ENCODE measurements at regions not wholly inside any gene's neighbourhood (a gene's known extent, or its start where the extent isn't known, plus 50 kb on each side); places are given as distances from the start of the nearest gene placed in this dataset.

- no peak for DNase-seq (ENCODE audit: extremely low read depth, low read depth)
- TF ChIP-seq CTCF (IDR thresholded peaks at IDR 0.05; ENCODE audit: low read depth, low read length), result no peak
Observed at GRCh38 chr2:36302911-36303310, 52.7 kb upstream of the CRIM1 start.

- TF ChIP-seq CTCF (IDR thresholded peaks at IDR 0.05; ENCODE audit: low read depth, low read length), result no peak
- no peak for DNase-seq (ENCODE audit: extremely low read depth, low read depth)
Observed at GRCh38 chr2:36301843-36302242, 53.7 kb upstream of the CRIM1 start.

GRCh38 chr2:36300697-36301096 is 54.9 kb upstream of the CRIM1 start:
- DNase-seq (ENCODE audit: extremely low read depth, low read depth), result no peak

DNA sequence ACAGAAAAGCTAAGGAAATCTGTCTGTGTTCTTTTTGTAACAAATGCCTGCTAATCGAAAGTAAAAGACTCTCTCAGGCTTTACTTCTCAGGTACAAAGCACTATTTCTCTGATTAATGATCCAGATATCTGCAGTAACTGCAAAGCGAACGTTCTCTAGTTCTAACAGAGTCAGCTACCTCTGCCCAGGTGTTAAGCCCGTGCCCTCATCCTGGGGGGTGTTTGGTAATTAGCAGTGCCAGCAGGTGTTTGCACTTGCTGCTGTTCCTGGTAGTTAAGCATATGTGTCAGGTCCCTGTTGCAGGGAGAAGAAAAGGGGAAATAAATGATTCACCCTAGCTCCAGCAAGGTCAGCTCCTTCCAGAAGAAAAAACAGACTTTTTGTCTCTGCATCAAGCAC is 58.8 kb upstream of the CRIM1 start:
- TF ChIP-seq CTCF (IDR thresholded peaks at IDR 0.05; ENCODE audit: low read depth, low read length), result no peak
- no peak for DNase-seq (ENCODE audit: extremely low read depth, low read depth)

More at GRCh38 chr2:36300697-36301096, 54.9 kb upstream of the CRIM1 start:
- no peak for TF ChIP-seq CTCF (IDR thresholded peaks at IDR 0.05; ENCODE audit: low read depth, low read length)

- TF ChIP-seq CTCF (IDR thresholded peaks at IDR 0.05; ENCODE audit: low read depth, low read length), result no peak
Observed at GRCh38 chr2:36294316-36294721, 61.3 kb upstream of the CRIM1 start.

GRCh38 chr2:36290306-36290856 is 65.2 kb upstream of the CRIM1 start:
- no peak for DNase-seq (ENCODE audit: extremely low read depth, low read depth)
- TF ChIP-seq CTCF (IDR thresholded peaks at IDR 0.05; ENCODE audit: low read depth, low read length), result no peak

More at GRCh38 chr2:36294316-36294721, 61.3 kb upstream of the CRIM1 start:
- no peak for DNase-seq (ENCODE audit: extremely low read depth, low read depth)

GRCh38 chr2:36289731-36290130 is 65.8 kb upstream of the CRIM1 start:
- no peak for DNase-seq (ENCODE audit: extremely low read depth, low read depth)
- no peak for TF ChIP-seq CTCF (IDR thresholded peaks at IDR 0.05; ENCODE audit: low read depth, low read length)
